Activated CD4-positive, alpha-beta T cell treated with anti-CD3 and anti-CD28 coated beads for 24 hours (primary cell): ENCODE measurements at regions not wholly inside any gene's neighbourhood (a gene's known extent, or its start where the extent isn't known, plus 50 kb on each side); places are given as distances from the start of the nearest gene placed in this dataset.

Experiments used
- DNase-seq, 2 donors: peaks; one replicate each; pipeline ENCODE4 v3.0.0-alpha.2; 2020; ENCODE audit warnings: low read depth in 2 of 2

DNA sequence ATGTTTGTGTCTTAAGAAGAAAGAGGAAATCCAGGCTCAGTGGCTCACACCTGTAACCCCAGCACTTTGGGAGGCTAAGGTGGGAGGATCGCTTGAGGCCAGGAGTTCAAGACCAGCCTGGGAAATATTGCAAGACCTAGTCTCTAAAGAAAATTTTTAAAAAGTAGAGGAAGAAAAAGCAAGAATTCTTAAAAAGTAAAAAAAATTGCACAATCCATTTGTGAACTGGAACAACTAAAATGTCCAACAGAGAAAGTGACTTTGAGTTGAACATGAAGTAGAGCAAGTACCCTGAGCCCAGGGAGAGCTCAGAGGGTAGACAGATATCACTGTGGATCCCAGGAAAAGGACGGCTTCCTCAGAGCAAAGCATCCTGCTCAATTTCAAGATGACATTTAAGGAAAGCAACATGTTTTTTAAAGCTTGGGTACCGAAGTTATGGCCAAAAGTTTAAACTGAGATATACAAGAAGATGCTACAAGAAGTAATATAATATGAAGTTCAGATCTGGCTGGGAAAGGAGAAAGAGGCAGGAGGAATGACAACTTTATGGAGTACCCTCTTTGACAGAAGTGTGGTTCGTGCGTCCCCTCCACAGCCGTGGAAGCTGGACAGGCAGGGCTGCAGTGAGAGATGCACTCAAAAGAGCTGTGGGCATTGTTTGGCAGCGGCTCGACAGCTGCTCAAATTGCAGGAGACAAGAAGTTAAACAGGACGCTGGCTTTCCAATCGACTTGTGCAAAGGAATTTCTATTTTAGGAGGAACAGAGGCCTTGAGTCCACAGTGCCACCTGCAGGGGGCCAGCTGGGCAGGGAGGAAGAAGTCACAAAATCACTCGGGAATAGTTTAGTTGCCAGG is 201.3 kb downstream of the JCAD start:
- no peak for DNase-seq

DNA sequence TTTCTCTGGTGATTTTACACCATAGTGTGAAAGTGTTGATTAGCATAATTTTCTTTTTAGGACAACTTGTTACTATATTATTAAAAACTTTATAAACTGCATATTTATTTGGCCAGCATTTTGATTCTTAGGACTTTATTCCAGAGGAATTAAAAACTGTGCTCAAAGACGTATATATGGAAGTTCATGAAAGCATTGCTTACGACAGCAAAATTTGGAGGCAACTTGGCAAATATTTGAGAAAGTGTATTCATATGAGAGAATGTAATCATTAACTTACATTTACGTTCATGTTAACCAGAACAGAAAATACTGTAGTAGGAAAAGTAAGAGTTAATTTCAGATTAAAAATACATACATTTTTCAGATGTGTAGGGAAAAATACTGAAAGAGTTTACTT is 203.1 kb downstream of the JCAD start:
- DNase-seq, result no peak

DNA sequence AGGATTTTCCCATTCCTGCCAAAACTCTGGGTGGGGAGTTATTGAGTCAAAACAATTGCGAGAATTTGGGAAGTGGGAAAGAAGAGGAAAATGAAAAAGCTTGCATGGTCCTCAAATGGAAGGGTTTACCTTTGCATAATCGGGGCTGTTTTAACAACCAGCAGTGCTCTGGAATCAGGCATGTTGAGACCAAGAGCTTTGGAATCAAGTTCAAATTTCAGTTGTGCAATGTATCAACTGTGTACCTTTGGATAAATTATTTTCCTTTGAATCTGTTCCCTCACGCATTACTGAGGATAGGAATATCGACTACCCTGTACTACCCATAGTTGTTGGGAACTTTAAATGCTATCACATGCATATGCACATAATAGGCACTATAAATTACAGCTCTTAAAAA is 205.5 kb downstream of the JCAD start:
- DNase-seq, result no peak

DNA sequence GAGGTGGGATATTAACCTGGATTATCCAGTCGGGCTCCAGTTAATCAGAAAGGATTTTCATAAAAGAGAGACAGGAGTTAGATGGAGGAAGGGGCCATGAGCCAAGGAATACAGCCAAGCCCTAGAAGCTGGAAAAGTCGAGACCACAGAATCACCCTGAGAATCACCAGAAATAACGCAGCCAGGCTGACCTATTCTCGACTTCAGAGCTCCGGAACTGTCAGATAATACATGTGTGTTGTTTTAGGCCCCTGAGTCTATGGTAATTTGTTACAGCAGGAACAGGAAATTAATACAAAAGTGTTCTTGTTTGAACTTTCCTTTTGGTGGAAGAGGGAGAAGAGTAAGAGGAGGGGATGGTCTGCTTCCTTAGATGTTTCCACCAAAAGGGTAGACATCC is 208.1 kb downstream of the JCAD start:
- DNase-seq, result no peak

DNA sequence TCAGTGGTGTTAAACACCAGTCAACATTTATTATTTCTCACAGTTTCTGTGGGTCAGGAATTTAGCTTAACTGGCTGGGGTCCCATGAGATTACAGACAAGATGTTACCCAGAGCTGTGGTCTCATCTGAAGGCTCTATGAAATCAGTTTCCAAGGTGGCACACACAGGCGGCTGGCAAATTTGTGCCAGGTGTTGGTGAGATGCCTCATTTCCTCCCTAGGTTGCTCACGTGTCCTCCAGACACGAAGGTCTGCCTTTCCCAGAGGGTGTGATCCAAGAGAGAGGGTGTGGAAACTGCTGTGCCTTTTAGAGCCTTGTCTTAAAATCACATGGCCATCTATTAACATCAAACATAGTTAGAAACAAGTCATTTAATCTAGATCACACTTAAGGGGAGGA is 209.0 kb downstream of the JCAD start:
- no peak for DNase-seq

DNA sequence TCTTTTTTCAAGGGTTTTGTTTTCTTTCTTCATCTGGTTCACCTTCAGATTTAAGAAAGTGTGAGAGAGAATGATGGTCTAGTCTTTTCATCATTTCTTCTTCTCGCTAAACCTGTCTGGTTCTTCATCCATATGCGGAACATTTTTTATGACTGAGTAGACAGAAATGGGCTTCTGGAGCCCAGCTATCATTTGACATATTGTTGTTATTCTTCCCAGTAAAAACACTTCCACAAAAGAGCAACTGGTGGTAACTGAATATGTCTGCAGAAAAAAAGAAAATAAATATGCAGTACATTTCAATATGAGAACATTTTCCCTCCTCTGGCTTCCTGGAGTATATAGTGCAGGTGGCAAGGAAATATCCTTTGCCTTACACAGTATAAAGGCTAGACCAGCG is 209.5 kb downstream of the JCAD start:
- DNase-seq, result no peak

DNA sequence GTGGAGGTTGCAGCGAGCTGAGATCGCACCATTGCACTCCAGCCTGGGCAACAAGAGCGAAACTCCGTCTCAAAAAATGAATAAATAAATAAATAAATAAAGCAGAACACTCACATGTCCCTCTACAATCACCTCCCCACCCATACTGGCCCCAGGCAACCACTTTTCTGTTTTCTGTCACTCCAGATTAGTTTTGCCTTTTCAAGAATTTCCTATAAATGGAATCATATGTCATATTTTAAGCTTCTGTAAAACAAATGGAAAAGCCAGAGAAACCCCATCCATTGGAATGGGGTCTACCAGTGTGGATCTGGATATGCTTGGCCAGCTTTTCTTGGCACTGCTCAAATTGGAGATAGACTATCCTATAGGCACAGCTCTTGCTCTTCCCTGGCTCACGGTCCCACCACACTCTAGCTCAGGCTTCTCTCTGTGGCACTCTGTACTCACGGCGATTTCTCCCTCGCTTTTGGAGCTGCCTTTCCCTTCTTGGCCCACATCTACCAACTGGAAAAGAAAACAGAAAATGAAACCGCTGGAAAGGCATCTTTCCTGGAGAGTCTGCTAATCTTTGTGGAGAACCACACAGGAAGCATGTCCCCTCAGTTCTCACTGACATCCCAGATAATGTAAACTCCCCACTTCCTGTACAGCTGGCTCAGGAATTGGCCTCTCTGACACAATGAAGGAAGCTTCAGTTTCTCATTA is 210.1 kb downstream of the JCAD start:
- no peak for DNase-seq

DNA sequence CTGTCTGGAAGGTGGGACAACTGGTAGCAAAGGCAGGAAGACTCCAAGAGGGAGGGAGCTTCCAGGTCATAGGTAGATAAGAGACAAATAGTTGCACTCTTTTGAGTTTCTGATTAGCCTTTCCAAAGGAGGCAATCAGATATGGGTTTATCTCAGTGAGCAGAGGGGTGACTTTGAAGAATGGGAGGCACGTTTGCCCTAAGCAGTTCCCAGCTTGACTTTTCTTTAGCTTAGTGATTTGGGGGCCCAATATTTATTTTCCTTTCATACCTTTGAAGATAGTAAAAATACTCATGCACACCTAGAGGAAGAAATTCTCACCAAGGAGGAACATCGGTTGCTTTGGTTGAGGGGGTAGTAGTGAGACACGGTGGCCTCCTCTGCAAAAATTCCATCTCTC is 212.1 kb upstream of the SVIL start:
- no peak for DNase-seq

DNA sequence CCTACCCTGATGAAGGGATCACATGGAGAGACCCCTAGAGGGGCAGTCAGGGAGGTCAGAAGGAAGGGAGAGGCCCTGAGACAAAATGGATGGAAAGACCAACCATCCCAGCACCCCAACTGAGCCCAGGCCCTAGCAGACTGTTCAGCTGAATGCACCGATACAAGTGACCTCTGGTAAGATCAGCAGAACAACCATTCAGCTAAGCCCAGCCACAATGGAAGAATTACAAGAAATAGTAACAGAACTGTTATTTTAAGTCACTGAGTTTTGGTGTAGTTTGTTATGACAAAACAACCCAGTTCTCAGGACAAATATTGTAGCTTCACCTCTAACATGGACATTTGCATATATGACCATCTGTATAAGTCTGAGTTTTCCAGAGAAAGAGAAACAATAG is 210.4 kb upstream of the SVIL start:
- no peak for DNase-seq

DNA sequence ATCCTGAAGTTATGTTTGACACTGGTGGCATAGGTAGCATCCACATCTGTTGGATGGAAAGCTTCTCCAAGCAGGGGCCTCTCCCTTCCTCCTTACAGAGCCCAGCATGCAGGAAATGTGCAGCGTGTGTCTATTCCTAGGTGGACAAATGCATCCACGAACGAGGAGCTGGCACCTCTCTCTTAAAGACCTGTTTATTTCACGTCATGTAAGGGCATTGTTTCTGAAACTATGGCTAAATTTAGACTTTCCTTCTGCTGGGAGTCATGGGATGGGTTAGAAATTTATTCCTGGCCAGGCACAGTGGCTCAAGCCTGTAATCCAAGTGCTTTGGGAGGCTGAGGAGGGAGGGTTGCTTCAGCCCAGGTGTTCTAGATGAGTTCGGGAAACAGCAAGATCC is 208.4 kb upstream of the SVIL start:
- no peak for DNase-seq

DNA sequence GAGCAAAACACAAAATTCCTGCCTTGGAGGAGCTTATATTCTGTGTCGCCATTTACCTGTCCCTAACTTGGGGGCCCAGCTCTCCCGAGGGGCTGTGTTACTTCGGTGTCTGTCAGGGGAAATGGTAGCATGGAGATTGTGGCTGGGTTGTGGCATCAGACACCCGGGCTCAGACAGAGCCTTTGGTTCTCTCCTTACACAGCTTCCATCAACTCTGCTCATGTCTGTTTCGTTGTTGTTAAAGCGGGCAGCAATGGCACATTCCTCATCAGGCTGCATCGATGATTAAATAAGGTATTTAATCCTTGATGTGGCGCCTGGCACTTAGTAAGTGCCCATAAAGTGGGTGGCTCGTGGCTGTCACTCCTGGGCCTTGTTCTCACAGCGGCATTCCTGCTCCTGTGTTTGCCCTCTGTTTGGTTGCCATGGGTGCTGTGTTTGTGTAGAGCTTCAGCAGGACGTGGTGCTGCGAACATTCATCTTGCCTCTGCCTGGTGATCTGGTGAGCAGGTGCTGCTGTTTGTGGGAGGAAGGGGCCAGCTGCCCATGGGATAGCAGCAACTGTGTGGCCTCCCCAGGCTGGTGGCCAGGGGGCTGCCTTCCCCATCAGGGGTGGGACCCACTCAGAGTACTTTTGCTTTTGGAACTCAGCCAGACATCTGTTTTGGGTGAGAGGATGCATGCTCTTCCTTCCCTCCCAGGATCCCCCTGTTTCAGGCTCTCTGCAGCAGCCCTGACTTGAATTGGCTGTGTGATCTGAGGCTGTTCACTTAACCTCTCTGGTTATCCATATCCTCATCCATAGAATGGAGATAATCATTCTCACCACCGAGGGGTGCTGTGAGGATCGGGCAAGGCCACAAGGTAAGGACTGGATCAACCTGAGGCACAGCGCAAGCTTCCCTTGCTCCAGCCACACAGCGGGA is 207.2 kb upstream of the SVIL start:
- DNase-seq, result no peak

DNA sequence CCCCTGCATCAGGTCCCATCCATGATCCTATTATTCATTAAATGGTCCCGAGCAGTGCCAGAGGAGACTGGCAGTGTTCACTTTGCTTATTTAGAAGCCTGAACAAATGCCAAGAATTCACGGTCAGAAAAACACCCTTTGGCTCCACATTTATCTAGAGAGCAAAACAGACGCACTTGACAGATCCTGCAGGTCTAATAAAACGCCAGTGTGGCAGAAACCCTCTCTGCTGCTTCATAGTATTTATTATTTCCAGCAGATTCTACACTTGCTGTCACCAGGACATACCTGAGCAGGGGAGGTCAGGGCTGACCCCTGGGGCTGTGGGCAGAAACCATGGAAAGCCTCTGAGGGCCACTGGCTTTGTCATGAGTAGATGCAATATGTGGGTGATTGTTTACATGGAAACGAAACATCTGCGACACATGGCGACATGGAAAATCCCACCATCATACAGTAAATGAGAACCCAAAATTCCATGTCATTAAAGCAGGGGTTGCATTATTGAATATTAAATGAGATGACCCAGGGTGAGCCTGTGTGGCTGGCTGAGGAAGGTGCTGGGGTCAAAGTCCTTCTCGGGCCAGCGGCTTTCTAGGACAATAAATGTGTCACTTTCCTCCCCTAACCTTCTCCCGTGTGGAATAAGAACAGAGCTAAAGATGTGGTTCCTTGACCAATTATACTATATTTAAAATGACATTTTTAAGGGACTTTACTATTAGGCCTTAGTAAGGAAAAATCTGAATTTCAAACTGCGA is 205.9 kb upstream of the SVIL start:
- no peak for DNase-seq

DNA sequence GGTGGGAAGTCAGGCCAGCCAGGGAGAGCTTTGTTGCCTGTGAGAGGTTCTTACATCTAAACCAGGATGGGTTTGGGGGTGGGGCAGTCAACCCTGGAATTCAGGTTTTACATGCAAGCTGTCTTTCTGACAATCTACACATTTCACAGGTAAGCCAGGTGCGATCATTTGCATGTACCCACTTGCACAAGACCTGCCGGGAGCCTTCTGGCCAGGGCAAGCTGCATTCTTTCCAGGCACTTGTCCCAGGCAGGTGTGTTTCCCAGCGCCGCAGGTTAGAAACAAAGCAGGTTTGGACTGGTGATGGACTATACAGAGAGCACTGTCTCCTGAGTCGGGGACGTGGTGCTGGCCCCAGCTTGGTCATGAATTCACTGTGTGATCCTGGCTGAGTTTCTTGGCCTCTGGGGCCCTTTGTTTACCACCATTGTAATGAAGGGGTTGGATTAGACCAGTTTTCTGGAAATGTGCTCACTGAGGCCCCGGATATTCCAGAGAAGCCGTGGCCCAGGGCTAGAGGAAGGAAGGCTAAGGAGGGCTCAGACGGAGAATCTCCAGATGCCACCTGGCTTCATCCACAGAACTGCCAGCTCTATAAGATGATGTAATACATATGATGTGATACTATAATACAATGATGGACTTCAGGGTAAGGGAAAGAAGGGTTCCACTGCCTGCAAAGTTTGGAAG is 205.2 kb upstream of the SVIL start:
- DNase-seq, result no peak

DNA sequence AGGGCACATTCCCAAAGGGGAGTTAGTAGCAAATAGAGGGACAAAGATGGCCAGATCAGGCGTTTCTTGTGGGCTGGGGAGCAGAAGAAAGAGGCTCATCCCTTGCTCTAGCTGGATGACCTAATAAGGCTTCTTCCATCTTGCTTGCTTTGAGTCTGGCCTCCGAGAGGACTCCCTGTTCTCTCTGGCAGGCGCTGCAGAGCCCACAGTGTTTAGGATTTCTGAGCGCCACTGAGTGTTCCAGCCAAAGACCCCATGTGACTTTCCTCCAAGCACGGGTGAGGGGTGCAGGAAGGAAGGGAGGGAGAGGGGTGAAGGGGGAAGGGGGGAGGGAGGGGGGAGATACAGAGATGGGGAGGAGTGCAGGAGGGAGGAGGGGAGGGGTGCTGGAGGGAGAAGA is 203.8 kb upstream of the SVIL start:
- DNase-seq, result no peak

DNA sequence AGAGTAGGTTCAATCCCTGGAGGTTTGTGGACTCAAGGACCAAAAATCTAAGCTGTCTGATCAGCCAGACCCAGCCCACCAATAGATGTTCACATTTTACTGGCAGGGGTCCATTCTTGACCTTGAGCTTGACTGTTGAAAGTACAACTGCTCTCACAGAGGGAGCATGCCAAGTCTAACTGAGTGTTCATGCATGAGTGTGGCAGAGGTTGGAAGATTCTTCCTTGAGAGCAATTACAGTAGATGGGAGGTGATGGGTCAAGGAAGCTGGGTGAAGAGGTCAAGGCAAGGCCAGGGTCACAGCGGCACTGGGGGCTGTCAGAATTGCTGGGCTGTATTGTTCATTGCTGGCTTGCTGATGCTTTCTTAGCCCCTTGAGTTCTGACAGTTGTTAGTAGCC is 202.8 kb upstream of the SVIL start:
- no peak for DNase-seq

DNA sequence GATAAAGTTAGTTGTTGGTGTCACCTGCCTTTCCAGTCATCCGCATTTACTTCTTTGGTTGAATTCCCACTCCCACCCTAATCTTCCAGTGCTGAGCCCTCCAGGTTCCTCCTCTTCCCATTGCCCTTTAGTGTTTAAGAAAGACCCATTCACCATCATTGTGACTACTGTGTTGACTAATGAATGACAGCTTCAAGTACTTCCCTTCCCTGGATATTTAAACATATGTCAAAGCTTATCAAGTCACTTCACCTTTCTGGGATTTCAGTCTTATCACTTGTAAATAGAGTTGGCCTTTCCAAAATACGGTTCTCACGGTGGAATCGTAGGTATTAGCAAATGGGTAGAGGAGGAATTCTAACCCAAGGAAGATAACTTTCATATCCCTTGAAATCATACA is 201.6 kb upstream of the SVIL start:
- no peak for DNase-seq

DNA sequence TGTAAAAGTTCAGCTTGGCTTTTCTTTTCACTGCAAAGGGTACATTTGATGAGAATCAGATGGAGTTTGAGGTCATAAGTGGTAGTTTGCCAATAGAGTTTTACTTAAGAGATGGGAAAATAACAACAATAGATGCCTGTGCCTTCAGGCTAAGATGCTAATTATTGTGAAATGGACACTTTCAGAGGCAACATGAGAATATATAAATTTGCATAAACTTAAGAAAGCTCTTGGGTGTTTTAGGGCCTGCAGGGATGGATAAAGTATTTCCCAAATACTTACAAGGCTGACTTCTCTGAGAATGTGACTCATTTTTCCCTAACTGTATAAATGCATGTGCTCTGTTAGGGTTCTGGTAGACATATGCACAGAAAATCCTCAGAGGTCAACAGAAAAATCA is 200.3 kb upstream of the SVIL start:
- DNase-seq, result no peak

DNA sequence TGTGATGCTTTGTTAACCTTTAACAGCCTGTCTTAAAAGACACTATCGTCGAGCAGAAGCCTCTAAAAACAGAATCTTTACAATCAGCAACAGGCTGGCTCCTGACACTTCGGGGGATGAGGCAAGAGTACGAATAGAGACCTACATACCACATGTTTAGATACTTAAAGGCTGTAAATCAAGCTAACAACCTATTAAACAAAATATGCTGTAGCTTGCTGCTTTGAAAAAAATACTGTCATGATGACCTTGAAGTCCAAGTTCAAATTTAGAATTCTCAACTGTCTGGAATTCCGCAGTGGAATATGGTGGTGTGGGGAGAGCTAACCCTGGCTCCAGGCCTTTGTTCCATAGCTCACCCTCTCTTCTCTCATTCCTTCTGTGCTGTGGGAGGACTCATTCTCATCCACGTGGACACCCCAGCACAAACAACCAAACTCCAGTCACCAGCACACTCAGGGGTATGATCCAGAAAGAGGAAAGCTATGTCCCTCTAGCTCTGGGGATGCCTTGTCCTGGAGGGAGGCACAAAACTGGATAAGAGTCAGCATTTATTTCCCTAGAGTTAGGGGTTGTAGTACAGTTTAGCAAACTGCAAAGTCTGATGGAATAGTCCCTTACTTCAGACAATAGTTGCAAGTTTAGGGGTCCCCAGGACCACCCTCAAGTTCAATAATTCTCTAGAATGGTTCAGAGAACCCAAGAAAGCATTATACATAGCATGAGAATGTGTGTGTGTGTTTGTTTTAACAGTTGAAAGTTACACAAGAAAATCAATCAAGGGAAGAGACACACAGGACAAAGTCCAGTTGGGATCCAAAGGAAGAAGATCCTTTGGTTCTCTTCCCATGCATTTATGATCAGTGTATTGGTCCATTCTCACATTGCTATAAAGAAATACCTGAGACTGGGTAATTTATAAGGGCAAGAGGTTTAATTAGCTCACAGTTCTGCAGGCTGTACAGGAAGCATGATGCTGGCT is 196.1 kb upstream of the SVIL start:
- no peak for DNase-seq

DNA sequence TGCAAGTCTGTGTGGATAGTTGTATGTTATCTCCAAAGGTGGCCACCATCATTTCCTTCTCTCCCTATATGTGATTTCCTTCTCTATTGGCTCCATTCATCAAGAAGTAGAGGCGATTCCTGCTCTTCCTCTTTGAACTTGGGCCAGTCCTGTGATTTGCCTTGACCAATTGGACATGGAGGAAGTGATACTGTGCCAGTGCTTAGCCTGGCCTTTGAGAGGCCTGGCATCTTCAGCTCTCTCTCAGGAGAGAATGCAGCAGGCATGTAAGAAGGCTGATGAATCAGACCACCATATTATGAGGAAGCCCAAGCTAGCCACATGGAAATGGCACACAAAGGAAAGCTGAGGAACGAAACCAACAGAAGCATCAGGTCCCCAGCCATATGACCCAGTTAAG is 195.0 kb upstream of the SVIL start:
- no peak for DNase-seq

DNA sequence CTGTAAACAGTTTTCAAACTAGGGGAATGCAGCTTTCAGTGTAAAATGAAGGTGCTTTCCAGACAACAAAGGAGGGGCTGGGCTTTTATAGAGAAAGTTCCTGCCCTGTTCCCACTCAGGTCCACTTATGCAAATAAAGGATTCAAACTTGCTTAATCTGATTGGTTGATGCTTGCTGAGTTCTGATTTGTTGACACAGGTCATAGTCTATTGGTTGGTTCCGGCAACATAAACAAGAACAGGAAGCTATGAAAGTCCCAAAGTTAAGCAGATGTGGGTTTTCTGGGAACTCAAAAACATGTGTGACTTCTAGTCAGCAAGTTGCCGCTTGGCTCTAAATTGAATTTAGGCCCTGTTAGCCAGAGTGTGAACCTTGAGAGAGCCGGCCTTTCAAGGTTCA is 194.2 kb upstream of the SVIL start:
- DNase-seq, result no peak
